RWPE2 (cell line): ENCODE measurements at regions not wholly inside any gene's neighbourhood (a gene's known extent, or its start where the extent isn't known, plus 50 kb on each side); places are given as distances from the start of the nearest gene placed in this dataset.

Experiments used
- ATAC-seq: fragments of 200-7000 bp; cut with Tn5 transposase; 3 replicates; pipeline ENCODE4 v1.9.1; 2021; ENCODE audit warnings: low read depth
- DNase-seq: peaks from one replicate; pipeline ENCODE4 v3.0.0-alpha.2; 2020; ENCODE audit warnings: low spot score
- H3K27ac ChIP-seq: fragments of 450-650 bp; 2 replicates; pipeline ENCODE4 v1.5.1; 2017; ENCODE audit warnings: mild to moderate bottlenecking; ENCODE audit not compliant: poor library complexity, severe bottlenecking
- H3K27me3 ChIP-seq: fragments of 250-450 bp; sonication (Bioruptor Pico); 2 replicates; pipeline ENCODE4 v1.5.1; 2021; ENCODE audit warnings: mild to moderate bottlenecking, moderate library complexity; ENCODE audit not compliant: insufficient read depth, poor library complexity, severe bottlenecking
- H3K36me3 ChIP-seq: fragments of 250-450 bp; sonication (Bioruptor Pico); 2 replicates; pipeline ENCODE4 v1.5.1; 2020; ENCODE audit warnings: low read depth, mild to moderate bottlenecking, moderate library complexity
- H3K4me1 ChIP-seq: fragments of 250-450 bp; sonication (Bioruptor Pico); 2 replicates; pipeline ENCODE4 v1.5.1; 2021; ENCODE audit warnings: mild to moderate bottlenecking, moderate library complexity; ENCODE audit not compliant: insufficient read depth, poor library complexity, severe bottlenecking
- H3K4me3 ChIP-seq: fragments of 250-450 bp; sonication (Bioruptor Pico); 2 replicates; pipeline ENCODE4 v1.5.1; 2021; ENCODE audit warnings: mild to moderate bottlenecking, moderate library complexity; ENCODE audit not compliant: severe bottlenecking
- H3K9me3 ChIP-seq: fragments of 250-450 bp; sonication (Bioruptor Pico); 2 replicates; pipeline ENCODE4 v1.5.1; 2021; ENCODE audit warnings: mild to moderate bottlenecking, moderate library complexity; ENCODE audit not compliant: severe bottlenecking
- CTCF ChIP-seq: fragments of 450-650 bp; IDR thresholded peaks from one replicate; pipeline ENCODE4 v1.5.1; 2017; ENCODE audit warnings: mild to moderate bottlenecking, moderate library complexity; ENCODE audit not compliant: poor library complexity, severe bottlenecking

DNA sequence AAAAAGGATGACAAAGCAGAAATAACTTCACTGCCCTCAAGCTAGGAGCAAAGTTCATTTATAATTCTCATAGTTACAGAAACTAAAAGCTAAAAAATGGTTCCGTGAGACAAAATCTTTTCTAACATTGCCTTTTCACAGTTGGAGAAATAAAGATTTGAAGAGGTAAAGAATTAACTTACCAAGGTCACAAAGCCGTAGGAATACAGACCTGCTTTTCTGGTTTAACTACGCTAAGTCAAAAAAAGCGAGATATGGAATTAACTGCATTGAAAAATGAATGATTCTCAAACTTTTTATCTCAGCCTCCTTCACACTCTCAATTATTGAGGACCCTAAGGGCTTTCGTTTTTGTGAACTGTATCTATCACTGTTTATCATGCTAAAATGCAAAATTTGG lies 95.3 kb downstream of the SLC17A6 start:
- TF ChIP-seq CTCF = no peak
- Histone ChIP-seq H3K4me3 (no peak overlapping the region), H3K4me1 (no peaks in the 10 kb centered on the region), H3K27ac (no peak overlapping the region), H3K36me3 (no peaks in the 10 kb centered on the region), H3K9me3 (no peaks in the 10 kb centered on the region), H3K27me3 (no peaks in the 10 kb centered on the region)
- ATAC-seq = no peak
- no peak for DNase-seq

GRCh38 chr11:22433094-22433455 lies 94.9 kb downstream of the SLC17A6 start:
- Histone ChIP-seq H3K4me3 (no peak overlapping the region), H3K27ac (no peak overlapping the region), H3K27me3 (no peaks in the 10 kb centered on the region), H3K9me3 (no peaks in the 10 kb centered on the region), H3K36me3 (no peaks in the 10 kb centered on the region), H3K4me1 (no peaks in the 10 kb centered on the region)
- ATAC-seq (no peak), DNase-seq (no peak)
- TF ChIP-seq CTCF = no peak

GRCh38 chr11:22432291-22433093 lies 94.3 kb downstream of the SLC17A6 start:
- ATAC-seq = no peak
- DNase-seq = no peak
- no peak for TF ChIP-seq CTCF

DNA sequence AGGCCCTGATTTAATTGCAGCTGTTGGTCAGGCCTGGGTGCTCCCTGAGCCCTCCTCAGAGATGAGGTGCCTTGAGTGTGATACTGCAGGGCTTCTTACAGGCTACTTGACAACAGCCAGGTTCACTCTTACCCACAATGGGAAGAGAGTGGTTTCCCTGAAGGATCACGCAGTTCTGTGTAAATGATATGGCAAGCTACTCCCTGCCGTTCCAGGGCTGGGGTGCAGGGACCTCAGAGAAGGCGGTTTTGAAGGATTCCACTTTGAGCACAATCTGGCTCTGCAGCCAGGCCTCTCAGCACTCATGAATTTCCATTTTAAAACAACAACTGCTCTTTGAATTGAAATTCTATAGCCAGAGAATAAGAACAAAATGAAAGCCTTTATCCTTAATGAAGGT lies 92.9 kb downstream of the SLC17A6 start:
- DNase-seq = no peak
- Histone ChIP-seq H3K27ac (no peak overlapping the region), H3K27me3 (no peaks in the 10 kb centered on the region), H3K4me3 (no peak overlapping the region), H3K36me3 (no peaks in the 10 kb centered on the region), H3K4me1 (peaks cover 3% of the 10 kb centered on the region), H3K9me3 (no peaks in the 10 kb centered on the region)
- no peak for ATAC-seq
- TF ChIP-seq CTCF = no peak

More at GRCh38 chr11:22432291-22433093, 94.3 kb downstream of the SLC17A6 start:
- Histone ChIP-seq H3K36me3 (no peaks in the 10 kb centered on the region), H3K4me1 (no peaks in the 10 kb centered on the region), H3K27me3 (no peaks in the 10 kb centered on the region), H3K27ac (no peak overlapping the region), H3K4me3 (no peak overlapping the region), H3K9me3 (no peaks in the 10 kb centered on the region)

DNA sequence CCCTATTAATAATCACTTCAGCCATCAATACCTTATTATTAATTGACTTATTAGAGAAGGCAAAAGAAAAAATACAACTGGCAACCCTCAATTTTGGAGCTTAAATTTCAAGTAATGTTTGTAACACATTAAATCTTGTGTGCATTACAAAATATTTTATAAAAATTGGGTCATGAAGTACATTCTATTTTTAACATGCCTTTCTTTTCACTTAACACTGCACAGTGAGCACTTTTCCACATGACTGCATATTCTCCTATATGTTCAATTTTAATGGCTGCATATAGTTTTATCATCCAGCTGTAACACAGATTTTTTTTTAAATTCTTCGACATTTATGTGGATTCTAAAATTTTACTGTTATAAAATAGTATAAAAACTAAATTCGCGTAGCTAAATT lies 92.5 kb downstream of the SLC17A6 start:
- no peak for DNase-seq
- Histone ChIP-seq H3K4me3 (no peak overlapping the region), H3K9me3 (no peaks in the 10 kb centered on the region), H3K36me3 (no peaks in the 10 kb centered on the region), H3K27me3 (no peaks in the 10 kb centered on the region), H3K27ac (no peak overlapping the region), H3K4me1 (peaks cover 3% of the 10 kb centered on the region)
- no peak for TF ChIP-seq CTCF
- ATAC-seq = no peak
